ENCODE measurements at regions not wholly inside any gene's neighbourhood (a gene's known extent, or its start where the extent isn't known, plus 50 kb on each side); places are given as distances from the start of the nearest gene placed in this dataset.

- Mint-ChIP-seq H3K27me3 (ENCODE audit: insufficient read depth, low read depth) (peaks cover 2% of the 10 kb centered on the region), H3K36me3 (no peaks in the 10 kb centered on the region), H3K4me3 (no peak overlapping the region), H3K9me3 (peaks cover 12% of the 10 kb centered on the region), H3K27ac (no peak overlapping the region), H3K4me1 (no peaks in the 10 kb centered on the region)
- no peak overlapping the region for H2AFZ ChIP-seq (replicated peaks)
- no peaks in the 10 kb centered on the region for H3F3A ChIP-seq (ENCODE audit: low read depth)
- no peaks in the 10 kb centered on the region for H4K20me1 ChIP-seq (ENCODE audit: low read depth)
- no peaks in the 10 kb centered on the region for H3K27me3 ChIP-seq
- H3K9me3 ChIP-seq (ENCODE audit: low read depth): no peaks in the 10 kb centered on the region
- no peak overlapping the region for H3K4me2 ChIP-seq
- DNase-seq (ENCODE audit: low spot score): no peak
- no peak overlapping the region for H3K27ac ChIP-seq
- H3K36me3 ChIP-seq: no peaks in the 10 kb centered on the region
- no peak overlapping the region for H3K9ac ChIP-seq
- no peak for TF ChIP-seq CTCF (IDR thresholded peaks at IDR 0.05)
- no peak for TF ChIP-seq EZH2 (IDR thresholded peaks at IDR 0.05)
- no peak for TF ChIP-seq EZH2phosphoT487 (IDR thresholded peaks at IDR 0.05)
- no peaks in the 10 kb centered on the region for H3K4me1 ChIP-seq
- no peaks in the 10 kb centered on the region for H3K79me2 ChIP-seq (ENCODE audit: low read depth)
- no peak overlapping the region for H3K4me3 ChIP-seq
Measured at GRCh38 chr10:10078446-10078845, 939.2 kb upstream of the CELF2 start.

GRCh38 chr10:10092581-10092980 lies 925.1 kb upstream of the CELF2 start:
- Histone ChIP-seq H3K4me2 (peak overlapping the region; percentile 37), H3F3A (ENCODE audit: low read depth) (peaks cover 21% of the 10 kb centered on the region), H3K9me3 (ENCODE audit: low read depth) (no peaks in the 10 kb centered on the region), H3K27me3 (no peaks in the 10 kb centered on the region), H3K27ac (peak overlapping the region; percentile 77), H3K4me3 (no peak overlapping the region), H4K20me1 (ENCODE audit: low read depth) (no peaks in the 10 kb centered on the region), H3K9ac (no peak overlapping the region), H3K4me1 (peaks cover 21% of the 10 kb centered on the region), H3K36me3 (no peaks in the 10 kb centered on the region), H3K79me2 (ENCODE audit: low read depth) (no peaks in the 10 kb centered on the region), H2AFZ (replicated peaks) (peak overlapping the region; percentile 50)
- Mint-ChIP-seq H3K4me3 (no peak overlapping the region), H3K9me3 (no peaks in the 10 kb centered on the region), H3K4me1 (peaks cover 10% of the 10 kb centered on the region), H3K27ac (no peak overlapping the region), H3K27me3 (ENCODE audit: insufficient read depth, low read depth) (no peaks in the 10 kb centered on the region), H3K36me3 (no peaks in the 10 kb centered on the region)
- TF ChIP-seq CTCF (IDR thresholded peaks at IDR 0.05) (no peak), EZH2 (IDR thresholded peaks at IDR 0.05) (no peak), EZH2phosphoT487 (IDR thresholded peaks at IDR 0.05) (no peak)
- DNase-seq (ENCODE audit: low spot score): peak; percentile 66

- Histone ChIP-seq H3K79me2 (ENCODE audit: low read depth) (no peaks in the 10 kb centered on the region), H3K36me3 (no peaks in the 10 kb centered on the region), H3K9ac (no peak overlapping the region), H4K20me1 (ENCODE audit: low read depth) (no peaks in the 10 kb centered on the region), H3K4me2 (peak overlapping the region; percentile 37), H3K27me3 (no peaks in the 10 kb centered on the region), H3K4me3 (no peak overlapping the region), H3F3A (ENCODE audit: low read depth) (peaks cover 21% of the 10 kb centered on the region), H2AFZ (replicated peaks) (peak overlapping the region; percentile 50), H3K4me1 (peaks cover 21% of the 10 kb centered on the region), H3K9me3 (ENCODE audit: low read depth) (no peaks in the 10 kb centered on the region), H3K27ac (peak overlapping the region; percentile 77)
- DNase-seq (ENCODE audit: low spot score): no peak
- TF ChIP-seq EZH2 (IDR thresholded peaks at IDR 0.05) (no peak), EZH2phosphoT487 (IDR thresholded peaks at IDR 0.05) (no peak), CTCF (IDR thresholded peaks at IDR 0.05) (no peak)
- Mint-ChIP-seq H3K4me1 (peaks cover 10% of the 10 kb centered on the region), H3K27ac (no peak overlapping the region), H3K9me3 (no peaks in the 10 kb centered on the region), H3K4me3 (no peak overlapping the region), H3K27me3 (ENCODE audit: insufficient read depth, low read depth) (no peaks in the 10 kb centered on the region), H3K36me3 (no peaks in the 10 kb centered on the region)
Measured at GRCh38 chr10:10093021-10093420, 924.7 kb upstream of the CELF2 start.

Measured in neural progenitor cell (in vitro differentiated cells).